Neural progenitor cell (in vitro differentiated cells): ENCODE measurements at regions not wholly inside any gene's neighbourhood (a gene's known extent, or its start where the extent isn't known, plus 50 kb on each side); places are given as distances from the start of the nearest gene placed in this dataset.

Source experiments
- CTCF ChIP-seq: fragments of 200-600 bp; sonication (generic); IDR thresholded peaks from 2 replicates; pipeline ENCODE4 v1.5.1; 2017; ENCODE audit warnings: antibody characterized with exemption, mild to moderate bottlenecking
- EZH2 ChIP-seq: fragments of 200-600 bp; sonication (generic); IDR thresholded peaks from 2 replicates; pipeline ENCODE4 v1.6.1; 2017; ENCODE audit warnings: antibody characterized with exemption, mild to moderate bottlenecking, moderate library complexity
- EZH2phosphoT487 ChIP-seq: fragments of 200-600 bp; sonication (generic); IDR thresholded peaks from 2 replicates; pipeline ENCODE4 v1.6.1; 2017; ENCODE audit warnings: antibody characterized with exemption

- TF ChIP-seq EZH2 (no peak), CTCF (no peak), EZH2phosphoT487 (no peak)
Measured at GRCh38 chr3:152695840-152696239, 139.1 kb upstream of the P2RY1 start.
